HG02885 (cell line): ENCODE measurements at regions not wholly inside any gene's neighbourhood (a gene's known extent, or its start where the extent isn't known, plus 50 kb on each side); places are given as distances from the start of the nearest gene placed in this dataset.

Experiments
- ATAC-seq: cut with Tn5 transposase; IDR thresholded peaks from one replicate; pipeline ENCODE4 v1.9.1; 2021; ENCODE audit warnings: mild to moderate bottlenecking; ENCODE audit not compliant: unreplicated experiment, poor library complexity

DNA sequence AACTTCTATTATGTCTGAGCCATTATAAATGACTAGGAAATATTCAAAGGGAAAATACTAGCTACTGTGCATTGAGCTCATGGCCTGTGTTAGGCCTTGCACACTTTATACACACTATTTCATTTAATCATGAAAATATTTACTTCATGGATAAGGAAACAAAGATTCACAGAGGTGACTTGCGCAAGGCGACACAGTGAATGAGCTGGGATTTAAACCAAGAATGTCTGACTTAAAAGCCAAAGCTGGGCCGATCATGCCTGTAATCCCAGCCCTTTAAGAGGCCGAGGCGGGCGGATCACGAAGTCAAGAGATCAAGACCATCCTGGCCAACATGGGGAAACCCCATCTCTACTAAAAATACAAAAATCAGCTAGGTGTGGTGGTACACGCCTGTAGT, 231.5 kb downstream of the MIAT start:
- ATAC-seq: no peak

DNA sequence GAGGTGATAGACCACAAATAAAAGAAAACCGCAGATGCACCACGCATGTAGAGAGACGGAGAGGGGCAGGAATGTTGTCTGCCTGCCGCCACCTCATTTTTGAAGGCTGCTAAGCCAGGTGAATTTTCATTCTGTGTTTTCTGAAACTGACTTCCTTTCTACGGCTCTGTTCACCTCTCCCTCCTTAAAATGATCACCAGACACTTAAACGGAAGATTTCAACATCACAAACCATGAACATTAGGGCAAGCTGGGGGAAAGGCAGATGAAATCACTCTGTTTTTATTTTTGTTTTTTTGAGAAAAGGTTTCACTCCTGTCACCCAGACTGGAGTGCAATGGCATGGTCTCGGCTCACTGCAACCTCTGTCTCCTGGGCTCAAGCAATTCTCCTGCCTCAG, 232.4 kb downstream of the MIAT start:
- no peak for ATAC-seq

DNA sequence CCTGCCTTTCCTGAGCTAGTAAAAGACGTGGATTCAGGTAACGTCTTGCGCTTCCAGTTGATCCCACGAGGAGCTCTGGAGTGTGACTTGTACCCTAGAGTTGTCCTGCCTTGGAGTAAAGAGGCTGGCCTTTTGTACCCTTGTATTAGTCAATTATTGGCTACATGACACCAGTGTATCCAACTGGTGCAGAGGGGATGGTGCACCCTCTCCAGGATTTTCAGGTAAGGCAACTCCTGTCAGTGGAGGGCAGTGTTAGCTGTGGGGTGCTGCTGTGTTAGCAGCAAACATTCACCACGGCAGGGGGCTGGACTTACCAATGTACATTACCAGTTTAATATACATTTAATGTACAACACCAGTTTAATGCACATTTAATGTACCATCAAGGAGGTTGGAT, 233.5 kb downstream of the MIAT start:
- no peak for ATAC-seq

DNA sequence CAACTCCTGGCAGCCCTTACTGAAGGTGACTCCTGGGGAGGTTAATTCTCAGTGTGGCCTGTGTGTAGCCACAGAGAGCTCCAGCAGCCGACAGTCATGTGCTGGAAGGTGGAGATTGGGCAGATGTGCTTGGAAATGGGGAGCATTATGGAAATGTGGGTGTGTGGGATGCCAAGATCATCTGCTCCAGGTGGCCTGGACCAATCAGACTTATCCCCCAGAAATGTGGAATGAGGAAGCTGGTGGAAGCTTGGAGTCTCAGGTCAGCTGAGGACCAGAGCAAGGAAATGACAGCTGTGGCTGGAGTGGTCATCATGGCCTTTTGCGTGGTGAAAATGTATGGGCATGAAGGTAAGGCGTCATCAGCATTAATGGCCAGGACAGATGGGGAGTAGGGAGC, 234.0 kb downstream of the MIAT start:
- no peak for ATAC-seq

DNA sequence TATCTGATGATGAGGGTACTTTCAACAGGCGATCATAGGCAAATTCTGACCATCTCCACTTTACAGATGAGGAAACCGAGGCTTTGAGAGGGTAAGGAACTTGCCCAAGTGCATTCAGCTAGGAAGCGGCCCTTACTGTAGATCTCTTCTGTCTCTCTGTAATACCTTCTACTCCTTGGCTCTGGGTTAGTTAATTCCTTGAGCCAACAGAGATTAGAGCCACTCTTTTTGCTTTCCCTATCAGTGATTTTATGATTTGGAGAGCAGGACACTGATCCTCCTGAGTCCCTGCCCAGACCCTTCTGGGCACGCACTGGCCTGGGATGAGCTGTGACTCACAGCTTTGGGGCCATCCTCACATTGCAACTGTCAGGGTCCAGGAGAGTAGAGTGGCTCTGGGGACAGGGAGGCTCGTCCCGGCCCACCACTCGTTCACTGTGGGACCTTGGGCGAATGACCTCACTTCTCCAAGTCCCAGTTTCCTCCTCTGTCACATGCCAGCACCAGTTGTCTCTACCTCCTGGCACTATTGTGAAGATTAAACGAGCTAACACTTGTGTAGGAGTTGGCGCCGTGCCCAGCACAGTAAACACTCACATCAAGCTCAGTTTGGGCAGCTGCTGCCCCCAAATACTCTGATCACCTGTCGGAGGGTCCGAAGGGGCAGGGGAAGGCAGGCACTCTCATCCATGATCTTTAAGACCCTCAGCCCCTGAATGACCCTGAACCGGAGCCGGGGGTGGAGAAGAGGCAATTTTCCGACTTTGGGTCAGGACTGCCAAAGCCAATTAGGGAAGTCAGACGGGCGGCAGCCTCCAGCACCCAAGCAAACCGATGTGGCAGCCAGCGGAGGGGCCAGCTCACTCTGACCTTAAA, 235.0 kb downstream of the MIAT start:
- no peak for ATAC-seq

DNA sequence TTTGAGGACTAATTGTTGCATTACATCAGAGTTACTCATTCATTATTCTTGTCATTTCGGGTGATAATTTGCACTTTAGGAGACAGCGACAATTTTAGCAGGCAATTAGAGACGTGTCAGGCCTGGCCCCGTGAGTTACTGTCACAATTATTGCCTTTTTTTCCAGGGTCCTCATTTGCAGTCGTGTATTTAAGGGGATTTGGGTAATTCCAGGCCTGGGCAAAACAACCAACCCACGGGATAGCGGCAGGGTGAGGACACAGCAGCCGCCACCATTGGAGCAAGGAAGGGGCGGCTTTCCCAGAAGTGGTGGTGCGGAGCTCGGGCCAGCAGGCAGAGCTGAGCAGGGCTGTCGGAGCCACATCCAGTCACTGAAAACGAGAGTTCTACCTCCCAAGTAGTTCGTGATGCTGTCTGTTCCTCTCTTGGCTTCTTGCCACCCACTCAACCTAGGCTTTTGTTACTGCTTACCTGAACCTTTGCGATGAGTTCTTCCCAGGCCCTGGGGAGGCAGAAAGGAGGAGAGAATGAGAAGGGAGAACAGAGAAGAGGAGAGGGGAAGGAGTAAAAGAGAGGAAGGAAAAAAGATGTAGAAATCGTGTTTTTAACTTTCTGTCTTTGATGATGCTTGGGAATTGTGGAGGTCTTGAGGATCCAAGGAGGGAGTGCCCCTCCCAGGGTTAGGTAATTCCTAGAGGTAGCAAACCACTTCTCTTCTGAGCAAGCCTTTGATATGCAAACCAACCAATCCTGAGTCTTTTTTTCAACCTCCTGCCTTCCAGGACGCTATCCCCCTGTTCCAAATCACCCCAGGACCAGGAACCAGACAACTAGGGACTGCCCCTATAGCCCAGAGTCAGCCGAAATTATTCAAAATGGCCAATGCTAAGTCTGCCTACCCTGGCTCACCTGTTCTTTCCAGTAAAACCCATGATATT, 236.1 kb downstream of the MIAT start:
- no peak for ATAC-seq

DNA sequence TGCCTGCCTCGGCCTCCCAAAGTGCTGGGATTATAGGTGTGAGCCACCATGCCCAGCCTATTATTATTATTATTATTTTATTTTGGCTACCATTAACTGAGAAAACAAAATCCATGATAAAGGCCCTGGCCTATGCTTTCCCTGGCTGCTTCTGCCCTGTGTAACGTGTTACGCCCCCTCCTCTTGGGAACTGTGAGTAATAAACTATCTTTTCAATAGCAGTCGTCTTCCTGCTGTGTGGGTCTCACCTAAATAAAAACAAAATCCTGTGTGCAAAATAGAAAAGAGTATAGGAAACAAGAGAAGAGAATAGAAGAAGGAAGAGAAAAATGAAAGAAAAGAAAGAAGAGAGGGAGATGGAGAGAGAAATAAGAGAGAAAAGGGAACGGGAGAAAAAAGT, 237.0 kb downstream of the MIAT start:
- ATAC-seq: no peak

DNA sequence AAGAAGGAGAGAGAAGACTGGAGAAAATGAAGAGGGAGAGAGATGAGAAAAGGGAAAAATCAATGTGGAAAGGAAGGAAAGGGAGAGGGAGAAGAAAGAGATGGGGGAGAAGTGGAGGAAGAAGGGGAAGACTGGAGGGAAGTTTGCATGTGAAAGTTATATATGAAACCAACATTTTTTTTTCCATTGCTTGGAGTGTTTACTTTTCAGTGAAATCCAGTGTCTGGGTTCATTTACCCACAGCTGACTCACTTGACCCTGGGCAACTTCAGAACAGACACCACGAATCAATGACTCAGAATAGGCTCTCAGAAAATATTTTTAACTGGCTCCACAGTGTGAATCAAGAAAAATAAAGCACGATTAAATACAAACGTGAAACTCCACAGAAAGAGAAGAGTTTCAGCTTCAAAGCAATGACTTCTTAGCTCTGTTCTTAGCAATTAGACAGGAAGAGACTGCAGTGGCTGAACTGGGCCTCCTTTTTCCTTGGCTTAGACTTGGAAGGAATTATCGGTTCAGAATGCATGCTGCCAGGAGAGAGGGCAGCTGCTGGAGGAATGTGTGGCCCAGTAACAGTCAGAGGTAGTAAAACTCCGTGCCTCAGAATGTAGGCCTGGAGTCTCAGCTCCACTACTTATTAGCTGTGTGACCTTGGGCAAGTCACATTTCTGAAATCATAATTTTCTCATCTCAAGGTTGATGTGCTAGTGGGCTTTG, 237.5 kb downstream of the MIAT start:
- ATAC-seq: no peak

DNA sequence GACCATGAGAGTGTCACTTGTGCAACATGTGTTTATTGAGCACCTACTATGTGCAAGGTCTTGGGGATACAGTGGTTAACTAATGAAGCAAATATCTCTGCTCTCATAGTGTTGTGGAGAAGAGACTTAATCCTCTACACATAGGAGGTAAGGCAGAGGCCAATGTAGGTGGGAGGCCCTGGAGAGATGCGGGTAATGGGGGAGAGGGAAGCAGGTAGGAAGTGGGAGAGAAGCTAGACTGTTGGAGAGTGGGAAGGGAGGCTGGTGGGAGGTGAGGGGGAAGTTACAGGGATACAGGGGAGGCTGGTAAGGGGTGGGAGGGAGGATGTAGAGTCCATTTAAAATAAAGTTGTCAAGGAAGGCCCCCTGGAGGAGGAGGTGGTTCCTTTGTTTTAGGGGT, 240.0 kb downstream of the MIAT start:
- no peak for ATAC-seq

DNA sequence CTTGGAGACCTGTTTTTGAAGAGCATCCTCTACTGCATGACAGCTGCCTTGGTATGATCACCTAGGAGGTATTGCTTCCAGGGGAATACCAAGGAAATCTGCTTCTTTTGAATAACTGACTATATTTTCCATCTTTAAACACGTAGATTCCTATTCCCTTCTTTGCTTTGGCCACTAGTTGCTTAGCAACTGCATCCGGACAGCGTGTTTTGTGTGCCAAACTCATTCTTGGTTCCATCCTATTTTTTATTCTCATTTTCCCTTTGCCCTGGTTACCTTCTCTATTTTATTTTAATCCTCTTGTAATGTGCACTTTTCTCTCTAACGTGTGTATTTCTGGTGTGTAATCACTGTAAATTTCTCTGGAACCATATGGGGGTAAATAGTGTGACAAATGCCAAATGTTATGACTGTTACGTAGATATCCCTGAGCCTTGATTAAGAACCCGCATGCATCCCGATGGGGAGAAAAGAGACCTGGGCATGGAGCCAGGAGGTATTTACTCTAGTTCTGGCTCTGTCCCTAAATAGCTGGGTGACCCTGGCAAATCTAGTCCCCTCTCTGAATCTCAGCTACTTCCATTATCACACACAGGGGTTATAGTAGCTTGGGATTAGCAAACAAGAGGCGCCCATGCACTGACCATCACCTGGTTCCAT, 241.7 kb downstream of the MIAT start:
- no peak for ATAC-seq

DNA sequence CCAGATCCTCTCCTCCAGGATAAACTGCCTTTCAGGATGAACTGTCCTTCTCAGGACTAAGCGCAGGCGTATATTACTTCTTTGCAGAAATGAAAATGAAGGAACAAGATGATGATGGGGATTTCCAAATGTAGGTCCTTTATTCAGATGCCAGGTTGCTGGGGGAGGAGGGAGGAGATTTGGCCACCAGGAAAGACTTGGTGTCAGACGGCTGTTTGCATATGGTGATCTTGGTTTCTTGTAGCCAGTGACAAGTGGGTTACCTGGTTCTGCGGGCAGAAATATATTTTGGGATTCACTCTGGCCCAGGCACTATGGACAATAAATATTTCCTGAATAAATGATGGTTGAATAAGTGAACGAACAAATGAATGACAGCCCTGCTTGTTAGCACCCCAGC, 243.4 kb downstream of the MIAT start:
- no peak for ATAC-seq

DNA sequence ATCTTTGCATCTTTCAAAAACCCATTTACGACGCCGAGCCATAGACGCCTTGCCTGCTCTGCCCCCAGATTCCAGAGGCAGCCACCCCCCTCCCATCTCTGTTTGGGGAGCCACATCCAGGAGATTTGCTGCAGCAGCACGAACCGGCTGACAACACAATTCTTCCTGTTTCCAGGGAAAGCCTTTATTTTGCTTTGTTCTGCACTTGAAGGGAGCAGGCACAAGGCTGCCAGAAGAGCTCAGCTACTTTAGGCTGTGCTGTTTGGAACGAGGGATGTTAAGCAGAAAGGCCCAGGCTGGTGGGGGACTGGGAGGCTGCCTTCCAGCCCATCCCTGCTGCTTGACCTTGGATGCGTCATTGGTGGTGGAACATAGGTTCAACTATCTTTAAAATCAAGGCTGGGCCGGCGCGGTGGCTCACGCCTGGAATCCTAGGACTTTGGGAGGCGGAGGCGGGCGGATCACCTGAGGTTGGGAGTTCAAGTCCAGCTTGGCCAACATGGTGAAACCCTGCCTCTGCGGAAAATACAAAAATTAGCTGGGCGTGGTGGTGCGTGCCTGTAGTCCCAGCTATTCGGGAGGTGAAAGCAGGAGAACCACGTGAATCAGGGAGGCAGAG, 243.9 kb downstream of the MIAT start:
- ATAC-seq: no peak

DNA sequence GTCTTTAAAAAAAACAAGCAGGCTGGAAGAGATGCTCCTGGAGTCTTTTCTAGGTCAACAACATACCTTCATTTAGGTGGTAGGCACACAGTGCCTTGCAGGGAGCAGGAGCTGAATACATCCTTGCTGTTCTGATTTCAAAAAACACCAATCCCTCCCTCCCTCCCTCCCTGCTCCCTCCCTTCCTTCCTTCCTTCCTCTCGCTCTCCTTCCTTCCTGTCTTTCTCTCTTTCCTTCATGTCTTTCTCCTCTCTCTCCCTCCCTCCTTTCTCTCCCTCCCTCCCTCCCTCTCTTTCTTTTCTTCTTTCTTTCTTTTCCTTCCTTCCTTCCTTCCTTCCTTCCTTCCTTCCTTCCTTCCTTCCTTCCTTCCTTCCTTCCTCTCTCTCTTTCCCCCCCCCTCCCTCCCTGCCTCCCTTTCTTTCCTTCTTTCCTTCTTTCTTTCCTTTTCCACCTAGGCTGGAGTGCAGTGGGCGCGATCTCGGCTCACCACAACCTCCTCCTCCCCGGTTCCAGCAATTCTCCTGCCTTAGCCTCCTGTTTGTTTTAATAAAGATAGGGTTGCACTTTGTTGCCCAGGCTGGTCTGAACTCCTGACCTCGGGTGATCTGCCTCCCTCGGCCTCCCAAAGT, 245.1 kb downstream of the MIAT start:
- ATAC-seq: no peak

DNA sequence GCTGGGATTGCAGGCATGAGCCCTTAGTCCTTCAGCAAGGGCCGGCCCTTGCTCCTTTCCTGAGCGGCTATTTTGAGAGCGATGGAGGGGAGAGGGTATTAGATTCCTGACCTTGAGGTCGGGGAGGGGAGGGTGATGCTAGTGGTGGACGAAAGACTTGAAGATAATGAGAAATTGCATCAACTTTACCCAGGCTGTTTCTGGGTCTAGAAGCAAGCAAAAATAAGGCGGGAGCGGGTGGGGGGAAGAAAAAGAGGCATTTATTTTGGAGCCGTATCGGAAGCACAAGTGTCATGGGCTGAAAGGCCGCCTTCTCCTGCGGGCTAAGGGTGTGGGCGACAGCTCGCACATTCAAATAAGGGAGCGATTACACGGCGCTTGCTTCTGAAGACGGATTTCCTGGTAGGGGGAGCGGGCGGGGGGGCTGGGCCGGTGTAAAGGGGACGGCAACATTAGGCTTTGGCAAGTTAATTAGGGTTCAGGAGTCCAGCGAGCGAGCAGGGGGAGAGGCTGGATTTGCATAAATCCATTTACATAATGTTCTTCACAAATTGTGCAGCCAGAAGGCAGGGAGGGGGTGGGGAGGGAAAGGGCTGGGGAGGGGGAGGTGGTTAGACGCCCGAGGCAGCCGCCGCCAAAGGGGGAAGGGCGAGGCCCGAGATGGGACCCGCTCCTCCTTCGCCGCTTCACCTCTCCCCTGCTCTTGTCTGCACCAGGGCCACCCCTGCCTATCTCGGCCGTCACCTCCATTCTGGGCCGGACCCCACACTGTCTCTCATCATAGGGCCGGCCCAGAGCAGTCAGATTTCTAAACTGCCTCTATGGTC, 245.9 kb downstream of the MIAT start:
- ATAC-seq: no peak

DNA sequence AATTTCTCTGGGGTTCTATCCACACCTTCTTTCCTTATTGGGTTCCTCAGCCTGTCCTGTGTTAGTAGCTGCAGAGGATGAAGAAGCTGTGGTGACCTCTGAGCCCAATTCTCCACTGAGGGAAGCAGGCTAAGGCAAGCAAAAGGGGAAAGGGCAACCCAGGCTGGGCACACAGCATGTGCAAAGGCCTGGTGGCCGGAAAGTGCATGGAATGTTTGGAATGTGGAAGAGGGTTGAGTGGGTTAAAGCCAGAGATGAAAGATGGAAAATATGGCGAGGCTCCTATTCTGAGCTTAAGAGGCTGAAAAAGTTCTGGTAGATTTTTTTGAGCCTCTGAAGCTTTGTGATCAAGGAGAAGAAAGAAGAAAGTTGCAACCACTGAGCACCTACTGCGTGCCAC, 247.1 kb downstream of the MIAT start:
- no peak for ATAC-seq

DNA sequence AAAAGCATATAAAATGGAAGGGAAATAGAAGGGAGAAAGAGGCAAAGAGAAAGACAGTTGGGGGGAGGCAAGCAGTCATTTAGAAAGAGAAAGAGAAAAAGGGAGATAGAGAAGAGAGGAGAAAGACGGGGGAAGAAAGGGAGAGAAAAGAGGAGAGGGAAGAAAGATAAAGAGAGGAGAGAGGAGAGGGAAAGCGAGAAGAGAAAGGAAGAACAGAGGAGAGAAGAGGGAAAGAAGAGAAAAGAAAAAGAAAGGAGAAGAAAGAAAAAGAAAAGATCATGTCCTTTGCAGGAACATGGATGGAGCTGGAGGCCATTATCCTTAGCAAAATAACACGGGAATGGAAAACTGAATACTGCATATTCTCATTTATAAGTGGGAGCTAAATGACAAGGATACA, 247.7 kb downstream of the MIAT start:
- no peak for ATAC-seq

DNA sequence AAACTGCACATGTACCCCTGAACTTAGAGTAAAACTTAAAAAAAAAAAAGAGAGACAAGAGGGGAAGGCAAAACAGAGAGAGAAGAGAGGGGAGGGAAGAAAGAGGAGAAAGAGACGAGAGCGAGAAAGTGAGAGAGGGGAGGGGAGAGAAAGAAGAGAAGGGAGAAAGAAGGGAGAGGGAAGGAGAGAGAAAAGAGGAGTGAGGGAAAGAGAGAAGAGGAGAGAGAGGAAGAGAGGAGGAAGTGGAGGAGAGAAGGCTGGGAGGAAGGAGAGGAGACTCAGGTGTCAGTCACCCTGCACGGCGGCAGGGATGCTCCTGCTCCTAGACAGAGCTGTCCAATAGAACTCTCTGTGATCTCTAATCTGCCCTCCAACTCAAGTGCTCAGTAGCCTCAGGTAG, 248.3 kb downstream of the MIAT start:
- ATAC-seq: no peak

DNA sequence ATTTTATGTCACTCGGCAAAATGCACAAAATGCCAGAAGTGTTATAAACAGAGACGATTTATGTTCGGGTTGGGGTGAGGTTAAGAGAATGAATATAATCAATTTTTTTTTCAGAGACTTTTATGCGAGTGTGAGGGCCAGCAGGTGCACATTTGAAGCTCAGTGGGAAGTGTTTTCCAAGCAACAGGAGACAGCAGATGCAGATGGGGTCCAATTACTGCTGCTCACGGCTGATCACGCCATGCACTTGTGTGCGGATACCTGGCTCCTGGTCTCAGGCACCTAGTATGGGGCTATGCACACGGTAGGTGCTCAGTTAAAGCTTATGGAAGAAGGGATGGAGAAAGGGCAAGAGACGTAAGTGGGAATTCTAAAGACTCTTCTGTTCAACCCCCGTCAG, 249.1 kb downstream of the MIAT start:
- no peak for ATAC-seq

DNA sequence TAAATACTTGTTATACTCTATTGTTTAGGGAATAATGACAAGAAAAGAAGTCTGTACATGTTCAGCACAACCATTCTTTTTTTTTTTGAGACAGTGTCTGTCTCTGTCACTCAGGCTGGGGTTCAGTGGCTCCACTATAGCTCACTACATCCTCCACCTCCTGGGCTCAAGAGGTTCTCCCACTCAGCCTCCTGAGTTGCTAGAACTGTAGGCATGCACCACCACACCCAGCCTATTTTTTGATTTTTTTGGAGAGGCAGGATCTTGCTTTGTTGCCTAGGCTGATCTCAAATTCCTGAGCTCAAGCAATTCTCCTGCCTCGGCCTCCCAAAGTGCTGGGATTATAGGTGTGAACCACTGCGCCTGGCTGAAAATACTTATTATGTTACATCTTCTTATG, 250.0 kb downstream of the MIAT start:
- no peak for ATAC-seq
